Breast epithelium (tissue), 4 donors: ENCODE measurements at regions not wholly inside any gene's neighbourhood (a gene's known extent, or its start where the extent isn't known, plus 50 kb on each side); places are given as distances from the start of the nearest gene placed in this dataset.

Experiments used
- DNase-seq, 2 donors: peaks; one replicate each; pipeline ENCODE4 v3.0.0-alpha.2; 2019; ENCODE audit warnings: low spot score in 2 of 2
- H3K27ac ChIP-seq, 2 donors: fragments of 200-600 bp; sonication (generic) in 1 of 2; one replicate each; pipeline ENCODE4 v1.5.1; 2016 to 2019; ENCODE audit warnings: mild to moderate bottlenecking in 1 of 2
- H3K27me3 ChIP-seq, 2 donors: fragments of 200-600 bp; sonication (generic) in 1 of 2; one replicate each; pipeline versions ENCODE4 v1.5.1 to v1.6.0; 2017 to 2019; ENCODE audit warnings: control low read depth in 1 of 2, mild to moderate bottlenecking in 1 of 2
- H3K36me3 ChIP-seq: fragments of 200-600 bp; one replicate; pipeline ENCODE4 v1.5.1; 2019
- H3K4me1 ChIP-seq, 2 donors: fragments of 200-600 bp; sonication (generic); one replicate each; pipeline ENCODE4 v1.5.1; 2016 to 2019; ENCODE audit warnings: control low read depth in 1 of 2
- H3K4me3 ChIP-seq, 3 donors: fragments of 200-600 bp; sonication (generic); 1 replicate in 2 of 3; 2 replicates in 1 of 3; pipeline ENCODE4 v1.5.1; 2016 to 2019; ENCODE audit warnings: mild to moderate bottlenecking in 3 of 3, moderate library complexity in 2 of 3
- H3K9me3 ChIP-seq, 2 donors: fragments of 200-600 bp; sonication (generic) in 1 of 2; one replicate each; pipeline ENCODE4 v1.5.1; 2016 to 2019; ENCODE audit warnings: control low read depth in 1 of 2
- POLR2A ChIP-seq: fragments of 450-650 bp; IDR thresholded peaks from one replicate; pipeline ENCODE4 v1.6.1; 2016; ENCODE audit warnings: antibody characterized with exemption, mild to moderate bottlenecking, moderate library complexity
- POLR2AphosphoS5 ChIP-seq, 3 donors: sonication (generic); formaldehyde crosslinking; IDR thresholded peaks; one replicate each; pipeline ENCODE4 v1.6.1; 2017; ENCODE audit warnings: antibody characterized with exemption in 3 of 3
- intact Hi-C: fragments of 100-400 bp; cut with DNase I; formaldehyde crosslinking; loops from one replicate; pipeline ENCODE4 v1.15.1; 2023; ENCODE audit warnings: low total_unique reads
- TF ChIP-seq, protein P1 (sequence below), 3 donors: fragments of 450-650 bp; IDR thresholded peaks; one replicate each; pipeline ENCODE4 v1.5.1; 2016 to 2017; ENCODE audit warnings: antibody characterized with exemption in 3 of 3, mild to moderate bottlenecking in 3 of 3, moderate library complexity in 3 of 3

GRCh38 chr2:236847023-236847422, 238.7 kb upstream of the COPS8 start:
- Histone ChIP-seq H3K27ac (no peak overlapping the region), H3K4me1 (no peaks in the 10 kb centered on the region), H3K9me3 (no peaks in the 10 kb centered on the region), H3K27me3 (no peaks in the 10 kb centered on the region), H3K36me3 (no peaks in the 10 kb centered on the region), H3K4me3 (no peak overlapping the region)
- intact Hi-C loops: no loop called here
- TF ChIP-seq, protein P1, sequence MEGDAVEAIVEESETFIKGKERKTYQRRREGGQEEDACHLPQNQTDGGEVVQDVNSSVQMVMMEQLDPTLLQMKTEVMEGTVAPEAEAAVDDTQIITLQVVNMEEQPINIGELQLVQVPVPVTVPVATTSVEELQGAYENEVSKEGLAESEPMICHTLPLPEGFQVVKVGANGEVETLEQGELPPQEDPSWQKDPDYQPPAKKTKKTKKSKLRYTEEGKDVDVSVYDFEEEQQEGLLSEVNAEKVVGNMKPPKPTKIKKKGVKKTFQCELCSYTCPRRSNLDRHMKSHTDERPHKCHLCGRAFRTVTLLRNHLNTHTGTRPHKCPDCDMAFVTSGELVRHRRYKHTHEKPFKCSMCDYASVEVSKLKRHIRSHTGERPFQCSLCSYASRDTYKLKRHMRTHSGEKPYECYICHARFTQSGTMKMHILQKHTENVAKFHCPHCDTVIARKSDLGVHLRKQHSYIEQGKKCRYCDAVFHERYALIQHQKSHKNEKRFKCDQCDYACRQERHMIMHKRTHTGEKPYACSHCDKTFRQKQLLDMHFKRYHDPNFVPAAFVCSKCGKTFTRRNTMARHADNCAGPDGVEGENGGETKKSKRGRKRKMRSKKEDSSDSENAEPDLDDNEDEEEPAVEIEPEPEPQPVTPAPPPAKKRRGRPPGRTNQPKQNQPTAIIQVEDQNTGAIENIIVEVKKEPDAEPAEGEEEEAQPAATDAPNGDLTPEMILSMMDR (IDR thresholded peaks at IDR 0.05): no peak
- TF ChIP-seq POLR2A: no peak
- no peak for TF ChIP-seq POLR2AphosphoS5 (IDR thresholded peaks at IDR 0.05)
- DNase-seq: no peak

DNA sequence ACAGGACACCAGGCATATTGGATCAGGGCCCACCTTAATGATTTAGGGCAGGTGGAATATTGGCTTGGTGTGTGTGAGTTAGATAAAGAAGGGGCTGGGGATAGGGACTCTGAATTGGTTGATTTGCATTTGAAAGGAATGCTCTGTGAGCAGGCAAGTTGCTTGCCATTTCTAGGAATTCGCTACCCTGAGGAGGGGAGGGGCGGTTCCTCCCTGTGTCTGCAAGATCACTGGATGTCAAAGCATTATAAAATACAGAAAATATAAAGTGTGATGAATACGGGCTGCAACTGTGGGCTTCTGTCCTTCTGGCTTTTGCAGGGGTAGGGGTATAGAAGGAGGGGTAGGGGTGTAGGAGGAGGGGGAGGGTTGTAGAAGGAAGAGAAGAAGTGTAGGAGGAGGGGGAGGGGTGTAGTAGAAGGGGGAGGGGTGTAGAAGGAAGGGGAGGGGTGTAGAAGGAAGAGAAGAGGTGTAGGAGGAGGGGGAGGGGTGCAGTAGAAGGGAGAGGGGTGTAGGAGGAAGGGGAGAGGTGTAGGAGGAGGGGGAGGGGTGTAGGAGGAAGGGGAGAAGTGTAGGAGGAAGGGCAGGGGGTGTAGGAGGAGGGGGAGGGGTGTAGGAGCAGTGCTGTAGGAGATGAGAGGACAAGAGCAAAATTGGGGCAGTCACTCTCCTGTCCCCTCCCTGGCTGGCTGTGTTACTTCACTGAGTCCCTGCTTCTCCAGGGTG, 238.0 kb upstream of the COPS8 start:
- no peak overlapping the region for H3K27ac ChIP-seq
- DNase-seq: no peak
- H3K27me3 ChIP-seq: no peaks in the 10 kb centered on the region
- H3K36me3 ChIP-seq: no peaks in the 10 kb centered on the region
- intact Hi-C loops: no loop called here
- no peak for TF ChIP-seq POLR2A
- no peak for TF ChIP-seq POLR2AphosphoS5 (IDR thresholded peaks at IDR 0.05)
- TF ChIP-seq, protein P1 (IDR thresholded peaks at IDR 0.05): no peak
- no peak overlapping the region for H3K4me3 ChIP-seq
- no peaks in the 10 kb centered on the region for H3K9me3 ChIP-seq
- no peaks in the 10 kb centered on the region for H3K4me1 ChIP-seq

DNA sequence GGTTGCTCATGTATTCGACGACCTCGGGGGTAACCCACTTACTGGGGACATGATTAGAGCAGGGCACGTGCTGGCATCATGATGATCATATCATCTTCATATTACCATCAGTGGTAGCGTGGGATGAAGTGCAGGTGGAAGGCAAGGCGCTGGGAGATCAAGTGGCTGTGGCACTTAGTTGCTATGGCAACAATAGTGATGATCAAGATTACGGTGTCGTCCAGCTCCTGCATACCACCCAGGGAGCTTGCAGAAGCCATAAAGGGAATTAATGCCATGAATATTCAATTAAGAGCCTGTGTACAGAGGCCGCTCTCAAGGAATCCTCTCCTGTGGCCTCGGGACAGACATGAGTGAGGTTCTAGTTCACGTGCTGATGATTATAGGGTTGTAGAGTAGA, 237.2 kb upstream of the COPS8 start:
- Histone ChIP-seq H3K27ac (no peak overlapping the region), H3K4me3 (no peak overlapping the region), H3K27me3 (no peaks in the 10 kb centered on the region), H3K36me3 (no peaks in the 10 kb centered on the region), H3K4me1 (no peaks in the 10 kb centered on the region), H3K9me3 (no peaks in the 10 kb centered on the region)
- TF ChIP-seq, protein P1 (IDR thresholded peaks at IDR 0.05): no peak
- TF ChIP-seq POLR2A: no peak
- TF ChIP-seq POLR2AphosphoS5 (IDR thresholded peaks at IDR 0.05): no peak
- intact Hi-C loops: no loop called here
- no peak for DNase-seq

DNA sequence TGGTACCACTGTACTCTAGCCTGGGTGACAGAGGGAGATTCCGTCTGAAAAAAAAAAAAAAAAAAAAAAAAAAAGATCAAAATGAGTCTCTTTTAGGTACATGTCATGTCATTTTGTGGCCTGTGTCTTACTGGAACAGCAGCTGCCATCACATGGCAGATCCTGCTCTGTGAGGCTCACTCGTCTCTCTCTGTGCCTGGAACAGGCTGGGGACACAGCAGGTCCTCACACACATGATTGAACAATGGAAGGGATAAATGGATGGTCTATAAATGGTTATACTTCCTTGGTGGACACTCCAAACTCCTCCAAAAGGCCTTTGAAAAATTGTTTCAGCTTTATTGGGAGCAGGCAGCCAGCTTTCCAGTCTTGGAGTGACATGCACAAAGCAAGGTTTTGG, 236.2 kb upstream of the COPS8 start:
- Histone ChIP-seq H3K4me1 (no peaks in the 10 kb centered on the region), H3K9me3 (no peaks in the 10 kb centered on the region), H3K27ac (no peak overlapping the region), H3K36me3 (no peaks in the 10 kb centered on the region), H3K4me3 (no peak overlapping the region), H3K27me3 (no peaks in the 10 kb centered on the region)
- intact Hi-C loops: no loop called here
- DNase-seq: no peak
- no peak for TF ChIP-seq POLR2AphosphoS5 (IDR thresholded peaks at IDR 0.05)
- no peak for TF ChIP-seq POLR2A
- TF ChIP-seq, protein P1 (IDR thresholded peaks at IDR 0.05): no peak

DNA sequence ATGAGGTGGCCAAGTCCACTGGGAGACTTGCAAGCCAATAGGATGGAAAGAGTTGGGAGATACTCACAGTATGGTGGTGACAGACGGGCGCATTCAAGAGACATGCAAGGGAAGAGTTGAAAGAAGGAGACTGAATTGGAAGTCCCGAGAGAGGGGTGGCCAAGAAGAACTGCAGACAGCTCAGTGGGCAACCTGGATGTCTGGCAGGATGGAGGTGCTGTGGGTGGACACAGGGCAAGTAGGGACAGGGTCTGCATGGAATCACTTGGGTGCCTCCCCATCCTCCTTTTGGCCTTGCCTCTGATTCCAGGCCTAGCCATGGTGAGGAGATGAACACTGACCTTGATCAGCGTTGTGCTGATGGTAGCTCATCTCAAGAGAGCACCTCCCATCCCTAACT, 235.7 kb upstream of the COPS8 start:
- Histone ChIP-seq H3K27ac (no peak overlapping the region), H3K9me3 (no peaks in the 10 kb centered on the region), H3K4me1 (no peaks in the 10 kb centered on the region), H3K27me3 (no peaks in the 10 kb centered on the region), H3K4me3 (no peak overlapping the region), H3K36me3 (no peaks in the 10 kb centered on the region)
- intact Hi-C loops: no loop called here
- DNase-seq: no peak
- TF ChIP-seq POLR2A (no peak), POLR2AphosphoS5 (IDR thresholded peaks at IDR 0.05) (no peak)
- TF ChIP-seq, protein P1 (IDR thresholded peaks at IDR 0.05): no peak
